A549 (cell line): ENCODE measurements at regions not wholly inside any gene's neighbourhood (a gene's known extent, or its start where the extent isn't known, plus 50 kb on each side); places are given as distances from the start of the nearest gene placed in this dataset.
"Not testable (repeated sequence)": the region's sequence is repeated elsewhere in the genome, so short reads cannot be mapped to it uniquely, and the experiment has no call there.

Experiments used
- ATAC-seq, 2 experiments: fragments of 200-7000 bp in 1 of 2; fragments of >200 bp in 1 of 2; cut with Nextera tagmentation in 1 of 2; cut with Tn5 transposase in 1 of 2; 3 replicates each; pipeline versions ENCODE4 v1.8.0 to v1.9.1; 2018 to 2020; ENCODE audit warnings: mild to moderate bottlenecking in 1 of 2, moderate library complexity in 1 of 2
- CTCF ChIA-PET: fragments of 300-600 bp; sonication (Branson Sonifier 250); formaldehyde crosslinking; extraction: SDS; loops from one replicate; lab custom pipeline; 2021; ENCODE audit warnings: antibody characterized with exemption, inconsistent platforms; lab: Yijun Ruan, JAX
- POLR2A ChIA-PET: fragments of 350-600 bp; formaldehyde crosslinking; extraction: SDS; loops from one replicate; lab custom pipeline; 2021; ENCODE audit warnings: antibody characterized with exemption, inconsistent platforms; lab: Yijun Ruan, JAX
- DNase-seq, 2 experiments: peaks; one replicate each; pipeline versions ENCODE4 v3.0.0 to v3.0.0-alpha.2; 2011 to 2016; ENCODE audit warnings: low read depth in 1 of 2, low spot score in 1 of 2
- FAIRE-seq: peaks from 2 replicates; lab custom pipeline; 2011; peaks lifted over from hg19 to GRCh38; lab: Jason Lieb, UNC
- H3K27ac ChIP-seq, 2 experiments: fragments of >200 bp; sonication (Bioruptor Twin); formaldehyde crosslinking; 3 replicates each; pipeline ENCODE4 v1.5.1; 2016 to 2017
- H3K4me1 ChIP-seq: fragments of >200 bp; sonication (Bioruptor Twin); formaldehyde crosslinking; 3 replicates; pipeline ENCODE4 v1.6.1; 2016
- H3K4me2 ChIP-seq: fragments of >200 bp; sonication (Bioruptor Twin); formaldehyde crosslinking; 3 replicates; pipeline ENCODE4 v1.6.1; 2016
- H3K4me3 ChIP-seq: fragments of >200 bp; sonication (Bioruptor Twin); formaldehyde crosslinking; 3 replicates; pipeline ENCODE4 v1.5.1; 2016
- H3K9me3 ChIP-seq: fragments of >200 bp; sonication (Bioruptor Twin); formaldehyde crosslinking; 3 replicates; pipeline ENCODE4 v1.6.1; 2016
- CBX2 ChIP-seq: fragments of 200-600 bp; sonication (generic); IDR thresholded peaks from 2 replicates; pipeline ENCODE4 v1.6.1; 2016; ENCODE audit warnings: low read depth, mild to moderate bottlenecking, borderline replicate concordance
- CBX8 ChIP-seq: fragments of 200-600 bp; sonication (generic); IDR thresholded peaks from 2 replicates; pipeline ENCODE4 v1.6.1; 2016
- CEBPB ChIP-seq, 2 experiments: fragments of >200 bp in 1 of 2; sonication (Bioruptor Twin) in 1 of 2; formaldehyde crosslinking in 1 of 2; IDR thresholded peaks; 2 replicates each; pipeline ENCODE4 v1.6.1; 2012 to 2016
- EHF ChIP-seq: fragments of 250-450 bp; sonication (Bioruptor Pico); IDR thresholded peaks from 2 replicates; pipeline ENCODE4 v1.5.0; 2020; ENCODE audit warnings: mild to moderate bottlenecking
- EHMT2 ChIP-seq: fragments of 200-600 bp; sonication (generic); IDR thresholded peaks from 2 replicates; pipeline ENCODE4 v1.6.1; 2016; ENCODE audit warnings: antibody characterized with exemption, low read depth, mild to moderate bottlenecking, moderate library complexity
- ESRRA ChIP-seq: fragments of 150-350 bp; IDR thresholded peaks from 2 replicates; pipeline ENCODE4 v1.6.1; 2014; ENCODE audit warnings: mild to moderate bottlenecking, low read length, borderline replicate concordance
- FOSB ChIP-seq: fragments of 250-450 bp; sonication (Bioruptor Pico); IDR thresholded peaks from 2 replicates; pipeline ENCODE4 v1.5.0; 2020; ENCODE audit warnings: mild to moderate bottlenecking, moderate library complexity
- HOXA7 ChIP-seq: fragments of 250-450 bp; sonication (Bioruptor Pico); IDR thresholded peaks from 2 replicates; pipeline ENCODE4 v1.5.0; 2020; ENCODE audit warnings: mild to moderate bottlenecking, moderate library complexity
- NPAS2 ChIP-seq: fragments of 250-450 bp; sonication (Bioruptor Pico); IDR thresholded peaks from 2 replicates; pipeline ENCODE4 v1.8.0; 2022; ENCODE audit warnings: mild to moderate bottlenecking, moderate library complexity, borderline replicate concordance
- PBX3 ChIP-seq: IDR thresholded peaks from 2 replicates; pipeline ENCODE4 v1.6.1; 2012
- PHF8 ChIP-seq: fragments of 200-600 bp; sonication (generic); IDR thresholded peaks from 2 replicates; pipeline ENCODE4 v1.6.1; 2016; ENCODE audit warnings: low read depth, mild to moderate bottlenecking, antibody characterized with exemption, moderate library complexity, borderline replicate concordance
- POLR2A ChIP-seq: IDR thresholded peaks from 2 replicates; pipeline ENCODE4 v1.6.1; 2012; ENCODE audit warnings: mild to moderate bottlenecking, low read length
- POLR2AphosphoS2 ChIP-seq: conservative IDR thresholded peaks from 2 replicates; pipeline ENCODE4 v1.6.1; 2012; ENCODE audit warnings: low read length, improper control_type of control experiment, inconsistent platforms
- RNF2 ChIP-seq: fragments of 200-600 bp; sonication (generic); IDR thresholded peaks from 2 replicates; pipeline ENCODE4 v1.6.1; 2016; ENCODE audit warnings: low read depth, mild to moderate bottlenecking, antibody characterized with exemption, moderate library complexity, borderline replicate concordance
- SREBF2 ChIP-seq: fragments of 450-650 bp; IDR thresholded peaks from 2 replicates; pipeline ENCODE4 v1.6.1; 2014; ENCODE audit warnings: mild to moderate bottlenecking, moderate library complexity
- TP53 ChIP-seq: fragments of 250-450 bp; sonication (Bioruptor Pico); IDR thresholded peaks from 2 replicates; pipeline ENCODE4 v1.5.0; 2021; ENCODE audit warnings: mild to moderate bottlenecking, moderate library complexity
- ZC3H11A ChIP-seq: fragments of 450-650 bp; IDR thresholded peaks from 2 replicates; pipeline ENCODE4 v1.6.1; 2014; ENCODE audit warnings: antibody characterized with exemption, mild to moderate bottlenecking
- ZFP36 ChIP-seq: fragments of 450-650 bp; IDR thresholded peaks from 2 replicates; pipeline ENCODE4 v1.6.1; 2014; ENCODE audit warnings: borderline replicate concordance; ENCODE audit not compliant: partially characterized antibody
- WGBS: methylation state at CpG from one replicate; pipeline ENCODE4 v1.1.6; 2017; ENCODE audit errors: missing lambda C conversion rate; 5-methylcytosine and 5-hydroxymethylcytosine counted together
- TF ChIP-seq, protein P1 (sequence below): fragments of 250-450 bp; sonication (Bioruptor Pico); IDR thresholded peaks from 2 replicates; pipeline ENCODE4 v1.5.0; 2020; ENCODE audit warnings: low read depth, mild to moderate bottlenecking, moderate library complexity
- TF ChIP-seq, protein P2 (sequence below): IDR thresholded peaks from 2 replicates; pipeline ENCODE4 v1.6.1; 2012; ENCODE audit warnings: low read depth, borderline replicate concordance
- TF ChIP-seq, protein P3 (sequence below): fragments of >200 bp; sonication (Bioruptor Twin); formaldehyde crosslinking; IDR thresholded peaks from 3 replicates; pipeline ENCODE4 v1.5.1; 2016

DNA sequence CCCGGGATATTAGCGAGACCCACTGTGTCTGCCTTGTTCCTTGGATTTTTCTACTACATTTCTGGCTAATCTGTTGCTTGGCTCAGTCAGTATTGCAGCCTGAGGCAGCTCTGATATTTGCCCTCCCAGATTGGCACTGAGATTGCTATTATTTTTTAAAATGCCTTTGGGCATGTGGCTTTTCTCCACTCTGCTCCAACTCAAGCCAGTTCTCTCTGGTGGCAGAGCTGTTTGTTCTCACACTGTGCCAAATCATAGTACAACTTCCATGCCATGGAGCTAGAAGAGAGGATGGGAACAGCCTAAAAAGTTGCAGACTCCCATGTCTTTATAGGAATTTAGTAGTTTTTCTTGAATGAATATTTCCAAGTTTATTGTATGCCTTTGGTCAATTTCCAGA is 155.9 kb upstream of the ATP10B start:
- no peak for ATAC-seq
- Histone ChIP-seq H3K4me1 (no peaks in the 10 kb centered on the region), H3K4me2 (no peak overlapping the region), H3K9me3 (no peaks in the 10 kb centered on the region; the same call in 2 of the 3 replicates), H3K27ac (no peak overlapping the region), H3K4me3 (no peak overlapping the region)
- POLR2A ChIA-PET = no interaction called here
- no peak for DNase-seq
- TF ChIP-seq, protein P1, sequence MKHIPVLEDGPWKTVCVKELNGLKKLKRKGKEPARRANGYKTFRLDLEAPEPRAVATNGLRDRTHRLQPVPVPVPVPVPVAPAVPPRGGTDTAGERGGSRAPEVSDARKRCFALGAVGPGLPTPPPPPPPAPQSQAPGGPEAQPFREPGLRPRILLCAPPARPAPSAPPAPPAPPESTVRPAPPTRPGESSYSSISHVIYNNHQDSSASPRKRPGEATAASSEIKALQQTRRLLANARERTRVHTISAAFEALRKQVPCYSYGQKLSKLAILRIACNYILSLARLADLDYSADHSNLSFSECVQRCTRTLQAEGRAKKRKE (CRISPR knock-in tag) = no peak
- no peak for TF ChIP-seq PHF8
- no peak for TF ChIP-seq CBX2
- no peak for TF ChIP-seq EHF
- TF ChIP-seq, protein P2, sequence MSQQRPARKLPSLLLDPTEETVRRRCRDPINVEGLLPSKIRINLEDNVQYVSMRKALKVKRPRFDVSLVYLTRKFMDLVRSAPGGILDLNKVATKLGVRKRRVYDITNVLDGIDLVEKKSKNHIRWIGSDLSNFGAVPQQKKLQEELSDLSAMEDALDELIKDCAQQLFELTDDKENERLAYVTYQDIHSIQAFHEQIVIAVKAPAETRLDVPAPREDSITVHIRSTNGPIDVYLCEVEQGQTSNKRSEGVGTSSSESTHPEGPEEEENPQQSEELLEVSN = no peak
- TF ChIP-seq SREBF2 = no peak
- TF ChIP-seq PBX3 = no peak
- no peak for TF ChIP-seq ZFP36
- TF ChIP-seq CEBPB (IDR thresholded peaks at IDR 0.05) = no peak
- TF ChIP-seq NPAS2 (CRISPR knock-in tag) = no peak
- FAIRE-seq = no peak
- CTCF ChIA-PET = no interaction called here
- 0% methylated on average over 2 of the region's 2 CpGs for WGBS

DNA sequence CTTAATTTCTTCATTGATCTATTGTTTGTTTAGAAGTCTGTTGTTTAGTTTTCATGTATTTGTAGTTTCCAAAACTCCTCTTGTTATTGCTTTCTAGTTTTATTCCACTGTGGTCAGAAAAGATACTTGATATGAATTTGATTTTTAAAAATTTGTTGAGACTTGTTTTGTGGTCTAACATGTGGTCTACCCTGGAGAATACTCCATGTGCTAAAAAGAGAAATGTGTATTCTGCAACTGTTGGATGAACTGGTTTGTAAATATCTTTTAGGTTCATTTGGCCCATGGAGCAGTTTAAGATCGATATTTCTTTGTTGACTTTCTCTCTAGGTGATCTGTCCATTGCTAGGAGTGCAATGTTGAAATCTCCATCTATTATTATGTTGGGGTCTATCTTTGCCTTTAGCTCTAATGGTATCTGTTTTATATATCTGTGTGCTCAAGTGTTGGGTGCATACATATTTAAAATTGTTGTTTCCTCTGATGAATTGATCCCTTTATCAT is 150.6 kb upstream of the ATP10B start:
- DNase-seq = no peak
- WGBS = 0% methylated on average over 1 of the region's 1 CpG
- ChIA-PET POLR2A (no interaction called here), CTCF (no interaction called here)
- no peak overlapping the region for H3K4me2 ChIP-seq
- no peak overlapping the region for H3K4me3 ChIP-seq
- H3K27ac ChIP-seq = no peak overlapping the region
- H3K9me3 ChIP-seq = no peaks in the 10 kb centered on the region; the same call in 2 of the 3 replicates
- H3K4me1 ChIP-seq = no peaks in the 10 kb centered on the region
- TF ChIP-seq ZC3H11A (no peak), POLR2A (no peak), TP53 (CRISPR knock-in tag) (no peak), POLR2AphosphoS2 (no peak)
- TF ChIP-seq, all 56 proteins: peak for 0
- FAIRE-seq = no peak
- ATAC-seq = no peak

DNA sequence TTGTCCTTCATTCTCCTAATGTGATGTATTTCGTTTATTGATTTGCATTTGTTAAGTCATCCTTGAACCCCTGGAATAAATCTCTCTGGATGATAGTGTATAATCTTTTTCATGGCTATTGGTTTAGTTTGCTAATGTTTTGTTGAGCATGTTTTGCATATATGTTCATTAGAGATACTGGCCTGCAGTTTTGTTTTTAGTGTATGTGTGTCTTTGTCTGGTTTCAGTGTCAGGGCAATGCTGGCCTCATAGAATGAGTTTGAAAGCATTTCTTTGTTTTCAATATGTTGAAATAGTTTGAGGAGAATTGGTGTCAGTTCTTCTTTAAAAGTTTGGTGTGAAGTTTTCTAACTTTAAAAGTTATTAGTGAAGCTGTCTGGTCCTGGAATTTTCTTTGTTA is 149.6 kb upstream of the ATP10B start:
- Histone ChIP-seq H3K4me3 (no peak overlapping the region), H3K27ac (no peak overlapping the region), H3K4me1 (no peaks in the 10 kb centered on the region), H3K4me2 (no peak overlapping the region), H3K9me3 (no peaks in the 10 kb centered on the region; the same call in 2 of the 3 replicates)
- ATAC-seq = no peak
- no peak for TF ChIP-seq ZC3H11A
- WGBS = 0% methylated on average over 1 of the region's 1 CpG
- no peak for FAIRE-seq
- no peak for DNase-seq
- CTCF ChIA-PET = no interaction called here
- POLR2A ChIA-PET = no interaction called here

DNA sequence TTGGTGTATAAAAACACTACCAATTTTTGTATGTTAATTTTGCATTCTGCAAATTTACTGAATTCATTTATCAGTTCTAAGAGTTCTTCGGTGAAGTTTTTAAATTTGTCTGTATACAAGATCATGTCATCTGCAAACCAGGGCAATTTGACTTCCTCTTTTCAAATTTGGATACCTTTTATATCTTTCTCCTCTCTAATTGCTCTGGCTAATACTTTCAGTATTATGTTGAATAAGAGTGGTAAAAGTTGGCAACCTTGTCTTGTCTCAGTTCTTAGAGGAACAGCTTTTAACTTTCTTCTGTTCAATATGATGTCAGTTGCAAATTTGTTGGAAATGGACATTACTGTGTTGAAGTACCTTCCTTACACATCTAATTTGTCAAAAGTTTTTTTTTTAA is 149.1 kb upstream of the ATP10B start:
- WGBS = 31% methylated on average over 1 of the region's 1 CpG
- H3K27ac ChIP-seq, CTCF ChIA-PET, H3K4me3 ChIP-seq, FAIRE-seq, DNase-seq, H3K9me3 ChIP-seq, POLR2A ChIA-PET, H3K4me1 ChIP-seq, ATAC-seq, H3K4me2 ChIP-seq: not testable (repeated sequence)

- no peaks in the 10 kb centered on the region for H3K4me1 ChIP-seq
- ATAC-seq = no peak
- H3K4me3 ChIP-seq = no peak overlapping the region
- H3K9me3 ChIP-seq = no peaks in the 10 kb centered on the region
- POLR2A ChIA-PET = no interaction called here
- no peak for FAIRE-seq
- TF ChIP-seq RNF2 (no peak), ESRRA (no peak), FOSB (CRISPR knock-in tag) (no peak), CBX8 (no peak), CBX2 (no peak), EHMT2 (no peak), HOXA7 (CRISPR knock-in tag) (no peak)
- TF ChIP-seq, protein P3, sequence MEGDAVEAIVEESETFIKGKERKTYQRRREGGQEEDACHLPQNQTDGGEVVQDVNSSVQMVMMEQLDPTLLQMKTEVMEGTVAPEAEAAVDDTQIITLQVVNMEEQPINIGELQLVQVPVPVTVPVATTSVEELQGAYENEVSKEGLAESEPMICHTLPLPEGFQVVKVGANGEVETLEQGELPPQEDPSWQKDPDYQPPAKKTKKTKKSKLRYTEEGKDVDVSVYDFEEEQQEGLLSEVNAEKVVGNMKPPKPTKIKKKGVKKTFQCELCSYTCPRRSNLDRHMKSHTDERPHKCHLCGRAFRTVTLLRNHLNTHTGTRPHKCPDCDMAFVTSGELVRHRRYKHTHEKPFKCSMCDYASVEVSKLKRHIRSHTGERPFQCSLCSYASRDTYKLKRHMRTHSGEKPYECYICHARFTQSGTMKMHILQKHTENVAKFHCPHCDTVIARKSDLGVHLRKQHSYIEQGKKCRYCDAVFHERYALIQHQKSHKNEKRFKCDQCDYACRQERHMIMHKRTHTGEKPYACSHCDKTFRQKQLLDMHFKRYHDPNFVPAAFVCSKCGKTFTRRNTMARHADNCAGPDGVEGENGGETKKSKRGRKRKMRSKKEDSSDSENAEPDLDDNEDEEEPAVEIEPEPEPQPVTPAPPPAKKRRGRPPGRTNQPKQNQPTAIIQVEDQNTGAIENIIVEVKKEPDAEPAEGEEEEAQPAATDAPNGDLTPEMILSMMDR = no peak
- TF ChIP-seq, all 56 proteins: peak for 0
- H3K27ac ChIP-seq = no peak overlapping the region
- WGBS = 15% methylated on average over 1 of the region's 1 CpG
- no peak overlapping the region for H3K4me2 ChIP-seq
- DNase-seq = no peak
- CTCF ChIA-PET = no interaction called here
These were observed 139.2 kb upstream of the ATP10B start for GRCh38 chr5:160991205-160991604.
